SKM-1 (cell line): ENCODE measurements at regions not wholly inside any gene's neighbourhood (a gene's known extent, or its start where the extent isn't known, plus 50 kb on each side); places are given as distances from the start of the nearest gene placed in this dataset.
A peak's percentile ranks its signal among the peaks of the same experiment; 100 is the strongest.
"Not testable (repeated sequence)": the region's sequence is repeated elsewhere in the genome, so short reads cannot be mapped to it uniquely, and the experiment has no call there.

Source experiments
- DNase-seq: peaks from one replicate; lab custom pipeline; 2025; ENCODE audit not compliant: unreplicated experiment; lab: John Stamatoyannopoulos, UW

GRCh38 chr4:135447598-135447997, 1246.0 kb upstream of the PABPC4L start:
- DNase-seq: not testable (repeated sequence)

GRCh38 chr4:135434936-135435335, 1233.3 kb upstream of the PABPC4L start:
- DNase-seq: no peak

GRCh38 chr4:135429528-135429927, 1227.9 kb upstream of the PABPC4L start:
- DNase-seq: no peak

- peak; percentile 17 for DNase-seq
Measured at GRCh38 chr4:135418353-135418752, 1216.8 kb upstream of the PABPC4L start.

- no peak for DNase-seq
Measured at GRCh38 chr4:135412213-135412612, 1210.6 kb upstream of the PABPC4L start.

GRCh38 chr4:135411251-135411650, 1209.7 kb upstream of the PABPC4L start:
- DNase-seq: no peak

- not testable (repeated sequence) for DNase-seq
Measured at GRCh38 chr4:135409261-135409660, 1207.7 kb upstream of the PABPC4L start.

GRCh38 chr4:135408109-135408508, 1206.5 kb upstream of the PABPC4L start:
- DNase-seq: no peak

- not testable (repeated sequence) for DNase-seq
Measured at GRCh38 chr4:135406597-135406996, 1205.0 kb upstream of the PABPC4L start.

GRCh38 chr4:135385830-135386581, 1184.4 kb upstream of the PABPC4L start:
- DNase-seq: no peak

GRCh38 chr4:135383356-135384288, 1182.0 kb upstream of the PABPC4L start:
- no peak for DNase-seq

GRCh38 chr4:135382280-135382959, 1180.8 kb upstream of the PABPC4L start:
- DNase-seq: no peak

GRCh38 chr4:135372131-135372530, 1170.5 kb upstream of the PABPC4L start:
- DNase-seq: no peak

GRCh38 chr4:135371137-135371536, 1169.5 kb upstream of the PABPC4L start:
- DNase-seq: peak; percentile 2

- no peak for DNase-seq
Measured at GRCh38 chr4:135368831-135369230, 1167.2 kb upstream of the PABPC4L start.

GRCh38 chr4:135365065-135365464, 1163.5 kb upstream of the PABPC4L start:
- DNase-seq: no peak

- DNase-seq: no peak
Measured at GRCh38 chr4:135359128-135359527, 1157.5 kb upstream of the PABPC4L start.

GRCh38 chr4:135357091-135357490, 1155.5 kb upstream of the PABPC4L start:
- DNase-seq: no peak

GRCh38 chr4:135354876-135355275, 1153.3 kb upstream of the PABPC4L start:
- DNase-seq: no peak

- DNase-seq: no peak
Measured at GRCh38 chr4:135353008-135353407, 1151.4 kb upstream of the PABPC4L start.

GRCh38 chr4:135344492-135344891, 1142.9 kb upstream of the PABPC4L start:
- DNase-seq: no peak
